Pulmonary artery endothelial cell (primary cell): ENCODE measurements at regions not wholly inside any gene's neighbourhood (a gene's known extent, or its start where the extent isn't known, plus 50 kb on each side); places are given as distances from the start of the nearest gene placed in this dataset.
"Not testable (repeated sequence)": the region's sequence is repeated elsewhere in the genome, so short reads cannot be mapped to it uniquely, and the experiment has no call there.

Source experiments
- DNase-seq: peaks from one replicate; pipeline ENCODE4 v3.0.0-alpha.2; 2011; ENCODE audit warnings: low read depth, low spot score

DNA sequence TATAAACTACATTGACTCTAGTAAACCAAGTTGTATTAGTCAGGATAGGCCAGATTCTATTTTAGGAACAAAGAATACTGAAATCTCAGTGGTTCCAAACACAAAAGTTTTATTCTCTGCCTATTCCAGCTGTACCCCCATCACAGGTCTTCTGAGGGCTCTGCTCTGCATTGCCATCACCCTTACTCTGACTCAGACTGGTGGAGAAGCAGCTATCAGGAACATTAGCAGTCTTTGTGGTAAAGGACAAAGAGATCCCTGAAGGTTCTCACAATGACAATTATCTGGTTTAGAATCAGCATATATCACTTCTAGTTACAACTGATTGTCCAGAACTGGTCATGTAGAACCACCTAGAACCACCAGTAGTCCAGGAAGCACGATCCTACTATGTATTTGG, 251.1 kb downstream of the GLUD2 start:
- DNase-seq = no peak

DNA sequence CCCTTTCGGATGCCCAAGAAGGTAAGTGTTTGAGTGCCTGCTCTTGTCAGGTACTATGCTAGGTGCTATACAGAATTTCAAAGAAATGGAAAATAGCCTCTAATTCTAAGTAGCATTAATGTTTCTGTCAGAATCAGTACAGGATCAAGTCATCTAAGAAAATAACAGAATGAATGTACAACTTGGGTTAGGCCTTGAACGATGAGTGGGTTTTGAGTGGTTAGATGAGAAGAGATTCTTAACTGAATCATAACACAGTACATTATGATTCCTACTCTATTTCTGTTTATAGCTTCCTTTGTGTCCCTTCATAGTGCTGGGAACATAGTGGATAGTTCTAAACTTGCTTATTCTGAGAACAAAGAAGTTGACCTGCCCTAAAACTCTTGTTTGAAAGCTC, 253.9 kb downstream of the GLUD2 start:
- no peak for DNase-seq

DNA sequence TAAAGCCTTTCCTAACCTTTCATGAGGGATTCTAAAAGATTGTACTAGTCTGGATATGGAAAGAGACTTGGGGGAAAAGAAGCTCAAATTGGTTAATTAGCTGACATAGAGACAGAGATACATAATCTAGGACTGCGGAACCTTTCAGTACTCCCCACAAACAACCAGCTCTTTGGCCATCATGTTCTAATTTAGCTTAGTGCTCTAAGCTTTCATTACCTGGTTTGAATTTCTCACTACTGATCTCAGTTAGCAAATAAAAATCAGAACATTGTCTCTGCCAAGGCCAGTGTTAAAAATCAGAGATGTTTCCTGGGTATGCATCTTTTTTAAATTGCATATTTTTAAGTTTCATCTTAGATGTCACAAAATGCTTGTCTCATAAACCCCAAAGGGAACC, 254.4 kb downstream of the GLUD2 start:
- DNase-seq = no peak

DNA sequence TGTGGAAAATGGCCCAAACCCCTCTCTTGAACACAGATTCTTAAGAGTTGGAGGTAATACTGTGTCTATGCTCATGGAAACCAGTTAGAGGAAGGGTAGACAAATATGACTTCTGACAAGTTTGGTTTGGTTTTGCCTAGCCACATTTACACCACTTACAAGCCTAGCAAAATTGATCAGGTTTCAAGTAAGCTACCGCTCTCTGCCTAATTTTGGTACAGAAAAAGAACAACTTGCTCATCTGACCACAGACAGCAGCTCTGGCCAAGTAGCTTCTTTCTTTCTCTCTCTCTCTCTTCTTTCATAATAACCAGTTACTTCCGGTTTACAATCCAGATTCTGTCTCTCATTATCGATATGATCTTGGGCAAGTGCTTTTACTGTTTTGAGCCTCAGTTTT, 260.0 kb downstream of the GLUD2 start:
- DNase-seq = no peak

DNA sequence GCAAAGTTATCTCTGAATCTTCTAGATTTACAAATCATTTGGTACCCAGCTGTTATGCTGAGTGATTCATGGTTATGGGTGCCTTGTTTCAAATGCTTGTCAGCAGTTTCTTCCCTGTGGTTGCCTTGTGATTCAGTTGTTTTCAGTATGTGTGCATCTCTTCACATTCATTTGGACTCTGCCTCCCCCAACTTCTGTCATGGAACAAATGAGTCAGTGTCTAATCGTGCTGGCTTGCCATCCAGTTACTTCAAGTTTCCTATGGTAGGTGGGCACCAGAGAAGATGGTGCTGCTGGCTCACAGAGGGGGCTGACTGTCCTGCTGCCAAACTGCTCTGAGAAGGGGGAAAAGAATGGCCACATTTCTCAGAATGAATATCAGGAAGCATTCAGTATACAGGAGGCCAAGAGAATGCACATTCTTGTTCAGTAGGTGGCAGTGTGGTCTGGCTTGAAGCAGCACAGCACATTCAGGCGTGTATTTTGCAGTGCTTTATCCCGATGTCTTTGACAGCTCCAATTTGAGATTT, 260.9 kb downstream of the GLUD2 start:
- DNase-seq = no peak

DNA sequence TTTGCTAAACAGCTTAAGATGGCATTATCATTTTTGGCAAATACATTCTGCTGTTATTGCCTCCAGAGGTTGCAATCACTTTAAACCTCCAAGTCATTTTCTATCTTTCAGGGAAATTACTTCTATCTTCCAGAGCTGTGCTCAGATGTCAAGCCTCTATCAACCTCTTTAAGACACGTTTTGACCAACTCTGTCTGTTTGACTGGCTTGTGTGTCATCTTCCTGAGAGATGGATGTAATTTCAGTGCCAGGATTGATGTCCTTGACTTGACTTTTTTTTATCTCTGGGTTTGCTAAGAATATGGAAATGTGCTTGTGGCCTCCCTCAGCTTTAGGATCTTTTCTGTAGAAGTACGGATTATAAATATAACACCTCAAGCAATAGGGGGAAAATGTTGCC, 263.4 kb downstream of the GLUD2 start:
- no peak for DNase-seq

DNA sequence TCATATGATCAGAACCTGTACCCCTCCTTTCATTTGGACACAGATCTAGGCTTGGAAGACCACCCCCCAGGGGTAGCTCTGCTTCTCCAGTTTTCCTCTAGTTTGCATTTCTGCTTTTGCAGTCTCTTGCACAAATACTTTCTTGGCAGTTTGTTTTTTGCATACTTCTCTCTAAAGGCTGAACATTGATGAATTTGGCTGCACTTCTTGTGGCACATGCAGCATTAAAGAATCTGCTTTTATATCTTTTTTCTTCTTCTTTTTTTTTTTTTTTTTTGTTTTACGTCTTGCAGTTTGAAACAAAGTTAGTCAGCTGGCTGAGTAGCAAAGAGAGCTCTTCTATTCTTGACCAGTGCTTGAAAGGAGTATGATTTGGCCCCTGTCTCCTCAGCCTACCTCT, 273.0 kb downstream of the GLUD2 start:
- DNase-seq = no peak

DNA sequence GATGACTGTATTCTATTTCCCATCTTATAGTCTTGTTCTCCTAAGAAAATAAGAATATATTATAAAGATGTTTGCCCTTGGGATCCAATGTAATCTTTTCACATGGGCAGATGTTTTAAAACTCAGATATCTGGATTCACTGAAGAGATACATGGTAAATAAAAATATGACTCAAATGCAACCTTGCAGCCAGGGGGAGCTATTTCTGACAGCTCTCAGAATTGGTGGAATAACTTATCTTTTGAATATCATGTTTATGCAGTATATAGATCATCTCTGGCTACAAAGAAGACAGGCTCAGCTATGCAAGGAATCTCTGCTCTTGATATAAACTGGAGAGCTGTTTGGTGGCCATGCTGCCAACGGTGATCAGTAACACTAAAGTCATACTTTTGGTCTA, 274.7 kb downstream of the GLUD2 start:
- DNase-seq = no peak

DNA sequence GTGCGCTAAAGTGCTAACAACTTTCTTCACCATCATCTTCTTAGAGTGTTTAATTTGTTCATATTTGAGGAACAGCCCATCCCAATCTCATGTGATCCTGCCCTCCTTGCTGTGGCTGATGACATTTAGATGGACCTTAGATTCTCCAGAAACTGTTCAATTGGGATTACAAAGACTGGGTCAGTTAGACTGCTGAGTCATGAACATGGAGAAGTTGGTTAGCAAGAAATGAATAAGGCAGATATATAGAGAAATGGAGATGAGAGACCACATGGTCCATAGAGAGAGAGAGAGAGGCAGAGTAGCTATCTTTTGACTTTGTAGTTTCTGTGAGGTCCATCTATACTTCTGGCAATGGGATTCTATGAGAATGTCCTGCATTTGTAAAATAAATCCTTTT, 275.9 kb downstream of the GLUD2 start:
- no peak for DNase-seq

DNA sequence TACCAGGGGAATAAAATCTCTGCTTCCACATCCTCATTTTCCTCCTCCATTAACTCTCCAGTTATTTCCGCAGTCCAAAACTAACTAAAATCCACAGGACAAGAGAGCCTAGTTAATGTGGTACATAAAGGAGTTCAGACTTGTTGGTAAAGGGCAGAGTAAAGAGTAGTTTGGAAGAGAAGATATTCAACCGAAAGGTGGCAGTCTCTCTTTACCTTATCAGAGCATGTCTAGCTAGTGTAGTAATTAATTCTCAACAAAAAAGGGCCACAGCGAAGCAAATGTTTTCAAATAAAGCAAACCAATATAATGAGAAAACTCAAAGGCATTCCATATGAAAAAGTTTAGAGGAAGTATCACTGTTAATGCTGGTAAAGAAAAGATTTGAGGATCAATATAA, 286.5 kb downstream of the GLUD2 start:
- DNase-seq = no peak

DNA sequence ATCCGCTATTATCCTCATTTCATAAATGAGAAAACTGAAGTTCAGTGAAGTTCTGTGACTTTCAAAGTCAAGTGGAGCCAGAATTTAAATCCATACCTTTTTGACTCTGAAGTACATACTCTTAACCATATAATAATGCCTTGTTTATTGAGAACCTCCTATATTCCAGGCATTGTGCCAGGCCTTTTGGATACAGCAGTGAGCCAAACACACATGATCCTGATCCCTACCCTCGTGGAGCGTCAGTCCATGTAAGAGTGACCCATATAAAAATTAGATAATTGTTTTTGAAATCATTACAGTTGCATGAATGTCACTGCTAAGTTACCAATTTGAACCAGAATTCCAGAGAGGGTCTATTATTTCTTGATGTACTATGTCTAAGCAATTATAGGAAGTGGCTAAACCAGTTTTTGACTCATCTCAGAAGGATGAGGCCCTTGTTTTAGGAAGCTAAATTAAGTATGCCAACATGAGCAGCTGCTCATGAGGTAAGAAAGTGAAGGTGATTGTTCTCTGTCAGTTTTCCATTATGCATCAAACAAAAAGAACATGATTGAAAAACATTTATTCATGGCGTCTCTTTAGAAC, 289.5 kb downstream of the GLUD2 start:
- DNase-seq = no peak

DNA sequence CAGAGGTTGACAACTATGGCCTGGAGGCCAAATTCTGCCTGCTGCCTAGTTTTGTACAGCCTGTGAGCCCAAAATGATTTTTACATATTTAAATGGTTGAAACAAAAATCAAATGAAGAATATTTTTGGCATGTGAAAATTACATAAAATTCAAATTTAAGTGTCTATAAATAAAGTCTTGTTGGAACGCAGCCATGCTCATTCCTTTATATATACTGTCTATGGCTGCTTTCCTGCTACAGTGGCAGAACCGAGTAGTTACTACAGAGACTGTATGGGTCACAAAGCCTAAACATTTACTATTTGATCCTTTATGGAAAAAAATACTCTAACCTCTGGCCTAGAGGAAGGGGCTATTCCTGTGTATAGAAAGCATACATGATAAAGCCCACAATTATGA, 290.4 kb downstream of the GLUD2 start:
- DNase-seq = no peak

DNA sequence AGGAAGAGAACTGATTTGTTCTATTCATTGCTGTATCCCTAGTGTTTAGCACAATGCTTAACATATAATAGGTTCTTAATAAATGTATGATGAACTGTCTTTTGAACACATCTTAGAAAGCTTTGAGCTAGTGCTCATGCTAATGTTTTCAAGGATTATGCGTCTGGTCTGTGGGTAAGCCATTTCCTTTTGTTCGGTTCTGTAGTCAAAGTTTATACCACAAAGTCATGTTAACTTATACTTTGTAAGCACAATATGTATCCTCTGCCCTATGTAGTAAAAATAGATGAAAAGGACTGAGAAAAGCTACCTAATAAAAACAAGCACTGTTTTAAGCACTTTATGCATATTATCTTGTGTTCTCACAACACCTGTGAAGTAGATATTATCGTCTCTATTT, 301.9 kb downstream of the GLUD2 start:
- DNase-seq = no peak

DNA sequence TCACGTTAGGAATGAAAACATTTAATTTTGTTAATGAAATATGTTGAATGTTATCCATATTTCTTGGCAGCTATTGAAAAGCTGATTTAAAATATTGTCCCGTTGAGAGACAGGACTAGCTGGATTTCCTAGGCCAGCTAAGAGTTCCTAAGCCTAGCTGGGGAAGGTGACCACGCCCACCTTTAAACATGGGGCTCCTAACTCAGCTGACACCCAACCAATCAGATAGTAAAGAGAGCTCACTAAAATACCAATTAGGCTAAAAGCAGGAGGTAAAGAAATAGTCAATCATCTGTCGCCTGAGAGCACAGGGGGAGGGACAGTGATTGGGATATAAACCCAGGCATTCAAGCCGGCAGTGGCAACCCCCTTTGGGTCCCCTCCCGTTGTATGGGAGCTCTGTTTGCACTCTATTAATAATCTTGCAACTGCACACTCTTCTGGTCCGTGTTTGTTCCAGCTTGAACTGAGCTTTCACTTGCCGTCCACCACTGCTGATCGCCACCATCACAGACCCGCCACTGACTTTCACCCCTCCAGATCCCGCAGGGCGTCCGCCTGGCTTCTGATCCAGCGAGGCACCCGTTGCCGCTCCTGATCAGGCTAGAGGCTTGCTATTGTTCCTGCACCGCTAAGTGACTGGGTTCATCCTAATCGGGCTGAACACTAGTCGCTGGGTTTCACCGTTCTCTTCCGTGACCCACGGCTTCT, 308.9 kb downstream of the GLUD2 start:
- DNase-seq = no peak

DNA sequence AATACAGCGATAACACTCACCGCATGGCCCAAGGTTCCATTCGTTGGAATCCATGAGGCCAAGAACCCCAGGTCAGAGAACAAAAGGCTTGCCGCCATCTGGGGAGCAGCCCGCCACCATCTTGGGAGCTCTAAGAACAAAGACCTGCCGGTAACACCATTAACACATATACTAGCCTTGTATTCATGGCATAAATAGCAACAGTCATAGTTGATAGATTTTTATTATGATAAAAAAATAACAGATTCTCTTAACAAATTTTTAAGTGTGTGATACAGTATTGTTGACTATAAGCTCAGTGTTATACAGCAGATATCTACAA, 309.4 kb downstream of the GLUD2 start:
- no peak for DNase-seq

DNA sequence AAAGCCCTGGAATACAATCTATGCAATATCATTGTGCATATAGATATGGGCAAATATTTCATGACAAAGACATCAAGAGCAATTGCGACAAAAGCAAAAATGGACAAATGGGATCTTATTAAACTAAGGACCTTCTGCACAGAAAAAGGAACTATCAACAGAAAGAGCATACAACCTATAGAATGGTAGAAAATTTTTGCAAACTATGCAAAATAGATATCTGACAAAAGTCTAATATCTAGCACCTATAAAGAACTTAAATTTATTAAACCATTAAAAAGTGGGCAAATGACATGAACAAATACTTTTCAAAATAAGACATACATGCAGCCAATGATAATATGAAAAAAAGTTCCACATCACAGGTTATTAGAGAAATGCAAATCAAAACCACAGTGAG, 312.9 kb downstream of the GLUD2 start:
- no peak for DNase-seq

DNA sequence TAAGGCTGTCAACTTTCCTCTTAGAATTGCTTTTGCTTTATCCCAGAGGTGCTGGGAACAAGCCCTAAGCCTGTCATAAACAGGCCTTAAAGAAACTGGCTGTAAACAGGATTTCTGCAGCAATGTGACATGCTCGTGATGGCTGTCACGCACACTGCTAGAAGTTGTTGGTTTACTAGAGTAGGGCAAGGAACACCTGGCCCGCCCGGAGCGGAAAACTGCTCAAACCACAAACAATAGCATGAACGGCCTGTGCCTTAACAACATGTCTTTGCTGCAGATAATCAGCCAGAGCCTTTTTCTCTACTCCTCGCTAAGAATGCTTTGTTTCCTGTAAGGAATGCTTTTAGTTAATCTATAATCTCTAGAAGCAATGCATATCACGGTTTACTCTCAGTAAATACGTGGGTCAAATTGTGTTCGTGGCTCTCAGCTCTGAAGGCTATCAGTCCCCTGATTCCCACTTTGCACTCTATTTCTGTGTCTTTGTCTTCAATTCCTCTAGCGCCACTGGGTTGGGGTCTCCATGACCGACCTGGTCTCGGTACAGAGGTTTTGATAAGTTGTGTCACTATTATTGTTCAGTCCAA, 318.3 kb downstream of the GLUD2 start:
- no peak for DNase-seq

DNA sequence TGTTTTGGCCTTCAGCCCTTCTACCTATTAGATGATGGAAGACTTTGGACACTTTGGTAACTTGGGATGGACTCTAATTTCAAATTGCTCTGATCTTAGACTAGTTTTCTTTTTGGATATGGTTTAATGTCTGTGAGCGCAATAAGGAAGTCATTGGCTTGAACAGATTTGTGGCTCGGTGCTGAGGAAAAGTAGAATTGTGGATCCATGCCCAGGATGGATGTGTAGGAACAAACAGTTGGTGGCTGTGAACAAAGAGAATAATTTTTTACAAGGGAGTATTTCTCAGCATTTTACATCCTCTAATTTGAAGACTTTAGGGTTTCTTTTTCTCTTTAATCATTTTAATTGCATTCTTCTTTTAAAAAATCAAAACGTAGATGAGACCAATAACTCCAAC, 327.1 kb downstream of the GLUD2 start:
- DNase-seq = no peak

DNA sequence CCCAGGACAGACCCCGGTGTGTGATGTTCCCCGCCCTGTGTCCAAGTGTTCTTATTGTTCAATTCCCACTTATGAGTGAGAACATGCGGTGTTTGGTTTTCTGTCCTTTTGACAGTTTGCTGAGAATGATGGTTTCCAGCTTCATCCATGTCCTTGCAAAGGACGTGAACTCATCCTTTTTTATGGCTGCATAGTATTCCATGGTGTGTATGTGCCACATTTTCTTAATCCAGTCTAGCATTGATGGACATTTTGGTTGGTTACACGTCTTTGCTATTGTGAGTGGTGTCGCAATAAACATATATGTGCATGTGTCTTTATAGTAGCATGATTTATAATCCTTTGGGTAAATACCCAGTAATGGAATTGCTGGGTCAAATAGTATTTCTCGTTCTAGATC, 334.5 kb downstream of the GLUD2 start:
- not testable (repeated sequence) for DNase-seq

DNA sequence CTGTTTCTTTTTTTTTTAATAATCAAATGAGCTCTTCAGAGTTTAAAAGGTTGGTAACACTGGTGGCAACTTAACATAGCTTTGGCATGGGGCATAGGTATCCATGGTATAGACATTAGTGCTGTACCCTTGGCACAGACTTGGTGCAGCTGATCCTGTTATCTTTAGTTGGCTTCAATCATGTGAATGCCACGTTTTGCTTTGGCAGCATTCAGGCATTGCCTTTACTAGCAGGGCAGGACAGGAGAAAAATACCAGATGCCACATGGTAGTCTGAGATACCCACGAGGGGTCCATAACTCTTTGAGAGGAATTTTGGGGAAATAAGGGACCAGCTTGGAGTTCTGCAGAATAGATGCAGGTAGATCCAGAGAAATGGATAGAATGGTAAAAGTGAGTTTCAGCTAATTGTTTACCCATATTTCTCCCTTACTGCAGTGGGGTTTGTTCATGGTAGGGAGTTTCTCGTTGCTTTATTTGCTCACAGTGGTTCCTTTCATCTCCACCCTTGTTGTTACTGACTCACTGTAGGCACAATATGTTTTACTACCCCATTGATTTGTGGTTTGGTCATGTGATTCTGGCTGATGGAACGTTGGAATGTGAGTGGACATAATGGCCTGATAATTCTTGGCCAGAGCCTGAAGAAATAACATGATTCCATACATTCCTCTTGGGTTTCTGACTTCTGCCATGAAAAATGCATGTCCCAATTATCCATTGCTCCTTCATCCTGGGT, 342.7 kb downstream of the GLUD2 start:
- DNase-seq = no peak

DNA sequence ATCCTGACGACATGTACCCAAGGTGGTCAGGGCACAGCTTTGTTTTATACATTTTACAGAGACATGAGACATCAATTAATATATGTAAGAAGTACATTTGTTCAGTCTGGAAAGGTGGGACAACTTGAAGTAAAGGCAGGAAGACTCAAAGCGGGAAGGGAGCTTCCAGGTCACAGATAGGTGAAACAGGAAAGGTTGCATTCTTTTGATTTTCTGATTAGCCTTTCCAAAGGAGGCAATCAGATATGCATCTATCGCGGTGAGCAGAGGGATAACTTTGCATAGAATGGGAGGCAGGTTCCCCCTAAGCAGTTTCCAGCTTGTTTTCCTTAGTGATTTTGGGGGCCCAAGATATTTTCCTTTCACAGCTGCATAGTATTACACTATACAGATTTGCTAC, 358.4 kb downstream of the GLUD2 start:
- no peak for DNase-seq

DNA sequence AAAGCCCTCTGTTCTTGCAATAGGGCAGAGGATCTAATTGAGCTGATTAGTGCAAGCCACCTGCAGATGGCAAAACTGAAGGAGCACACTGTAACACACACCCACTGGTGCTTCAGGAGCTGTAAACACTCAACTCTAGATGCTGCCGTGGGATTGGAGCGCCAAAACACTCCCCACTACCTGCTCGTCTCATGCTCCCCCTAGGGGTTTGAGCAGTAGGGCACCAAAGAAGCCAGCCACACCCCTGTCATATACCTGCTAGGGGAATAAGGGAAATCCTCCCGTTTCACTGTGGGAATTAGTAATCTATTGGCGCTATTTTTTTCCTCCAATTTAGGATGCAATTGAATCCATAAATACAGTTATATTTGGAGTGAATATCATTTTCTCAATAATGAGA, 360.2 kb downstream of the GLUD2 start:
- DNase-seq = no peak

DNA sequence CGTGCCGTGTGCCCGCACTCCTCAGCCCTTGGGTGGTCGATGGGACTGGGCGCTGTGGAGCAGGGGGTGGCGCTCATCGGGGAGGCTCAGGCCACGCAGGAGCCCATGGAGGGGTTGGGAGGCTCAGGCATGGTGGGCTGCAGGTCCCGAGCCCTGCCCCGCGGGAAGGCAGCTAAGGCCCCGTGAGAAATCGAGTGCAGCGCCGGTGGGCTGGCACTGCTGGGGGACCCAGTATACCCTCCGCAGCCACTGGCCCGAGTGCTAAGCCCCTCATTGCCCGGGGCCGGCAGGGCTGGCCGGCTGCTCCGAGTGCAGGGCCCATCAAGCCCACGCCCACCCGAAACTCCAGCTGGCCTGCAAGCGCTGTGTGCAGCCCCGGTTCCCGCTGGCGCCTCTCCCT, 384.1 kb downstream of the GLUD2 start:
- not testable (repeated sequence) for DNase-seq
